A673 (cell line): ENCODE measurements at regions not wholly inside any gene's neighbourhood (a gene's known extent, or its start where the extent isn't known, plus 50 kb on each side); places are given as distances from the start of the nearest gene placed in this dataset.

Experiments
- BruUV-seq: library from RNA; stranded (reverse); fragments of 400-500 nt; replicated peaks from 2 replicates; lab custom pipeline; 2021; lab: Mats Ljungman, UMichigan
- CTCF ChIA-PET: fragments of 300-600 bp; sonication (Branson Sonifier 250); formaldehyde crosslinking; loops from one replicate; lab custom pipeline; 2022; ENCODE audit warnings: antibody characterized with exemption; lab: Charles Lee
- POLR2A ChIA-PET: fragments of 300-600 bp; sonication (Branson Sonifier 250); formaldehyde crosslinking; loops from one replicate; lab custom pipeline; 2022; ENCODE audit warnings: antibody characterized with exemption; ENCODE audit not compliant: low non-redundant PET; lab: Charles Lee
- DNase-seq: peaks from one replicate; pipeline ENCODE4 v3.0.0-alpha.2; 2015; ENCODE audit warnings: low spot score
- H3K27ac ChIP-seq: fragments of 200-600 bp; sonication (generic); 2 replicates; pipeline ENCODE4 v1.5.1; 2016; ENCODE audit warnings: mixed run types, low read depth, mild to moderate bottlenecking, mixed read lengths, antibody characterized with exemption, low read length; ENCODE audit not compliant: poor library complexity, severe bottlenecking
- H3K27me3 ChIP-seq: fragments of 200-600 bp; sonication (generic); replicated peaks from 2 replicates; pipeline ENCODE4 v1.6.1; 2017; ENCODE audit warnings: mixed run types, low read depth, mild to moderate bottlenecking, mixed read lengths, antibody characterized with exemption, low read length; ENCODE audit not compliant: insufficient read depth, poor library complexity
- H3K36me3 ChIP-seq: fragments of 200-600 bp; sonication (generic); 2 replicates; pipeline ENCODE4 v1.6.1; 2016; ENCODE audit warnings: mixed run types, mild to moderate bottlenecking, mixed read lengths, antibody characterized with exemption, low read length; ENCODE audit not compliant: insufficient read depth, poor library complexity, severe bottlenecking
- H3K4me1 ChIP-seq: fragments of 200-600 bp; sonication (generic); 2 replicates; pipeline ENCODE4 v1.6.1; 2017; ENCODE audit warnings: mixed run types, mild to moderate bottlenecking, mixed read lengths, antibody characterized with exemption, low read length; ENCODE audit not compliant: insufficient read depth, poor library complexity, severe bottlenecking
- H3K4me3 ChIP-seq: fragments of 200-600 bp; sonication (generic); 2 replicates; pipeline ENCODE4 v1.5.1; 2016; ENCODE audit warnings: low read depth, mixed run types, mild to moderate bottlenecking, mixed read lengths, low read length; ENCODE audit not compliant: poor library complexity, severe bottlenecking
- H3K9me3 ChIP-seq: fragments of 200-600 bp; sonication (generic); 2 replicates; pipeline ENCODE4 v1.6.1; 2016; ENCODE audit warnings: mixed run types, low read depth, mild to moderate bottlenecking, mixed read lengths, antibody characterized with exemption, low read length; ENCODE audit not compliant: poor library complexity, severe bottlenecking
- EZH2 ChIP-seq: fragments of 200-600 bp; sonication (generic); IDR thresholded peaks from 2 replicates; pipeline ENCODE4 v1.6.1; 2017; ENCODE audit warnings: borderline replicate concordance, low read depth, mild to moderate bottlenecking, mixed read lengths, antibody characterized with exemption, low read length; ENCODE audit not compliant: poor library complexity, severe bottlenecking
- intact Hi-C: fragments of 100-400 bp; cut with micrococcal nuclease; formaldehyde crosslinking; loops from one replicate; pipeline ENCODE4 v1.10.0; 2022; ENCODE audit not compliant: unreplicated experiment
- TF ChIP-seq, protein P1 (sequence below): fragments of 300-800, 200-600 bp; sonication (generic); conservative IDR thresholded peaks from 2 replicates; pipeline ENCODE4 v1.5.1; 2017; ENCODE audit warnings: low read depth, mild to moderate bottlenecking, antibody characterized with exemption, low read length, moderate library complexity, mixed read lengths

DNA sequence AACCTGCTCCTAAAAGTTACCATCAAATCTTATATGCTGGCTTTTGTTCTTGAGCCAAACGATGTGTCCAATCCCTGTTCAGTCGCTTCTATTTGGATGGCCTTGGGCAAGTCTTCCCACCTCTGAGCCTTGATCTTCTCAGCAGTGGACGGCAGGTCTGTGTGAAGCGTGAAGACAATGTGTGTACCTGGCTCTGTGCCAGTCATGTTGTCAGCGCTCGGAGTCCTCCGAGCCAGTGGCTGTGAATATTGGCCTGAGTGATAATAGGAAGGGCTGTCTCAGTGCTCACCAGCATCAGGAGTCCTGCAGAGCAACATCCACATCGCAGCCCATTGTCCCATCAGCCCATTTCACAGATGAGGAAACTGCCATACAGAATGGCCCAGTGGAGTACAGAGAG lies 219.0 kb downstream of the CDC5L start:
- no TSS peak for BruUV-seq
- Histone ChIP-seq H3K4me1 (no peaks in the 10 kb centered on the region), H3K4me3 (no peak overlapping the region), H3K27ac (no peak overlapping the region), H3K36me3 (no peaks in the 10 kb centered on the region), H3K9me3 (no peaks in the 10 kb centered on the region), H3K27me3 (no peaks in the 10 kb centered on the region)
- DNase-seq: no peak
- CTCF ChIA-PET: no interaction called here
- POLR2A ChIA-PET: no interaction called here
- intact Hi-C loops: no loop called here
- TF ChIP-seq EZH2: no peak
- TF ChIP-seq, protein P1, sequence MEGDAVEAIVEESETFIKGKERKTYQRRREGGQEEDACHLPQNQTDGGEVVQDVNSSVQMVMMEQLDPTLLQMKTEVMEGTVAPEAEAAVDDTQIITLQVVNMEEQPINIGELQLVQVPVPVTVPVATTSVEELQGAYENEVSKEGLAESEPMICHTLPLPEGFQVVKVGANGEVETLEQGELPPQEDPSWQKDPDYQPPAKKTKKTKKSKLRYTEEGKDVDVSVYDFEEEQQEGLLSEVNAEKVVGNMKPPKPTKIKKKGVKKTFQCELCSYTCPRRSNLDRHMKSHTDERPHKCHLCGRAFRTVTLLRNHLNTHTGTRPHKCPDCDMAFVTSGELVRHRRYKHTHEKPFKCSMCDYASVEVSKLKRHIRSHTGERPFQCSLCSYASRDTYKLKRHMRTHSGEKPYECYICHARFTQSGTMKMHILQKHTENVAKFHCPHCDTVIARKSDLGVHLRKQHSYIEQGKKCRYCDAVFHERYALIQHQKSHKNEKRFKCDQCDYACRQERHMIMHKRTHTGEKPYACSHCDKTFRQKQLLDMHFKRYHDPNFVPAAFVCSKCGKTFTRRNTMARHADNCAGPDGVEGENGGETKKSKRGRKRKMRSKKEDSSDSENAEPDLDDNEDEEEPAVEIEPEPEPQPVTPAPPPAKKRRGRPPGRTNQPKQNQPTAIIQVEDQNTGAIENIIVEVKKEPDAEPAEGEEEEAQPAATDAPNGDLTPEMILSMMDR: no peak

DNA sequence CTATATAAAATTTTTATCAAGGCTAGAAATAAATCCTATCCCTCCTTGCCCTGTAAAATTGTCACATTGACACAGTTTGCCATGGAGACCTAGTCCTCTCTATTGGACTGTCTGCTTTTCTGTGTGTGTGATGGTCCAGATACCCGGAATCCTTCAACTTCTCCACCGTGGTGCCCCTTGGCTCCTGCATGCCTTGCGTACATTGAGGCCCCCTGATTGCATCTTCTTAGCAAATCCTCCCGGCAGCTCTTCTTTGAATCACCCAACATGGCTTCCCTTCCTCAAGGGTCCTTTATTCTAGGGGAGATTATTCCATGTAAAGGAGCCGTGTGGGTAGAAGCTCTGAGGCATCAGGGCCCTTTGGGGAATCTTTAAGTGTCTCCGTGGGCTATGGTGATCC lies 219.5 kb downstream of the CDC5L start:
- no peak for DNase-seq
- ChIA-PET CTCF (no interaction called here), POLR2A (no interaction called here)
- BruUV-seq: no TSS peak
- H3K4me1 ChIP-seq: no peaks in the 10 kb centered on the region
- TF ChIP-seq EZH2: no peak
- TF ChIP-seq, protein P1: no peak
- intact Hi-C loops: no loop called here
- H3K36me3 ChIP-seq: no peaks in the 10 kb centered on the region
- no peaks in the 10 kb centered on the region for H3K27me3 ChIP-seq
- no peaks in the 10 kb centered on the region for H3K9me3 ChIP-seq
- H3K27ac ChIP-seq: no peak overlapping the region
- H3K4me3 ChIP-seq: no peak overlapping the region

DNA sequence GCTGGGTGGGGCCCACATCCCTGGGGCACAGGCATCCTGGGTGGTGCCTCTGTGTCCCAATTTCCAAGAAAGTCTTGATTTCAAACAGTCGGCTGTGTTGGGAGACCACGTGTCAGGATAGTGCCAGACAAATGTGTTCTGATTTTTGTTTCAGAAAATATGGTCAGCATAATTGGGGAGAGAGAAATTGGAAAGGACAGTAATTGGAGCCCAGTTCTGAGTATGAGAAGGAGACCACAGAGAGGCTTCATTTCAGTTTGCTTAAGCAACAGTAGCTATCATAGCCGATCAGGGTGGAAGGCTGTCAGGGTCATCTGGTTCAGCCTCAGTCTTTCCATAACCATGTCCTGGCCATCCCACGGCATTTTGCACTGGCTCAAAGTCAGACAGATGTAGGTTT lies 220.7 kb downstream of the CDC5L start:
- H3K9me3 ChIP-seq: no peaks in the 10 kb centered on the region
- BruUV-seq: no TSS peak
- H3K27ac ChIP-seq: no peak overlapping the region
- TF ChIP-seq, protein P1: no peak
- no peak for TF ChIP-seq EZH2
- ChIA-PET POLR2A (no interaction called here), CTCF (no interaction called here)
- intact Hi-C loops: no loop called here
- H3K36me3 ChIP-seq: no peaks in the 10 kb centered on the region
- H3K4me3 ChIP-seq: no peak overlapping the region
- no peaks in the 10 kb centered on the region for H3K27me3 ChIP-seq
- H3K4me1 ChIP-seq: no peaks in the 10 kb centered on the region
- DNase-seq: no peak
